ENCODE measurements at regions not wholly inside any gene's neighbourhood (a gene's known extent, or its start where the extent isn't known, plus 50 kb on each side); places are given as distances from the start of the nearest gene placed in this dataset.

GRCh38 chr14:100451264-100451663 lies 128.1 kb downstream of the SLC25A47 start:
- TF ChIP-seq, protein P1, sequence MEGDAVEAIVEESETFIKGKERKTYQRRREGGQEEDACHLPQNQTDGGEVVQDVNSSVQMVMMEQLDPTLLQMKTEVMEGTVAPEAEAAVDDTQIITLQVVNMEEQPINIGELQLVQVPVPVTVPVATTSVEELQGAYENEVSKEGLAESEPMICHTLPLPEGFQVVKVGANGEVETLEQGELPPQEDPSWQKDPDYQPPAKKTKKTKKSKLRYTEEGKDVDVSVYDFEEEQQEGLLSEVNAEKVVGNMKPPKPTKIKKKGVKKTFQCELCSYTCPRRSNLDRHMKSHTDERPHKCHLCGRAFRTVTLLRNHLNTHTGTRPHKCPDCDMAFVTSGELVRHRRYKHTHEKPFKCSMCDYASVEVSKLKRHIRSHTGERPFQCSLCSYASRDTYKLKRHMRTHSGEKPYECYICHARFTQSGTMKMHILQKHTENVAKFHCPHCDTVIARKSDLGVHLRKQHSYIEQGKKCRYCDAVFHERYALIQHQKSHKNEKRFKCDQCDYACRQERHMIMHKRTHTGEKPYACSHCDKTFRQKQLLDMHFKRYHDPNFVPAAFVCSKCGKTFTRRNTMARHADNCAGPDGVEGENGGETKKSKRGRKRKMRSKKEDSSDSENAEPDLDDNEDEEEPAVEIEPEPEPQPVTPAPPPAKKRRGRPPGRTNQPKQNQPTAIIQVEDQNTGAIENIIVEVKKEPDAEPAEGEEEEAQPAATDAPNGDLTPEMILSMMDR (IDR thresholded peaks at IDR 0.05; ENCODE audit: poor library complexity), result no peak
- TF ChIP-seq EZH2phosphoT487 (IDR thresholded peaks at IDR 0.05; ENCODE audit: low read depth, severe bottlenecking, unreplicated experiment), result no peak
- no peak for TF ChIP-seq EZH2 (IDR thresholded peaks at IDR 0.05; ENCODE audit: borderline replicate concordance)

Data from hepatocyte (in vitro differentiated cells).